Upper lobe of left lung (tissue), 6 donors: ENCODE measurements at regions not wholly inside any gene's neighbourhood (a gene's known extent, or its start where the extent isn't known, plus 50 kb on each side); places are given as distances from the start of the nearest gene placed in this dataset.

ENCODE experiments used
- ATAC-seq, 2 donors: fragments of 200-7000 bp; cut with Tn5 transposase; one replicate each; pipeline ENCODE4 v1.9.1; 2022; ENCODE audit warnings: mild to moderate bottlenecking in 2 of 2, moderate library complexity in 2 of 2; ENCODE audit not compliant: low FRiP score in 2 of 2
- DNase-seq, 2 donors: peaks; one replicate each; pipeline ENCODE4 v3.0.0-alpha.2; 2019 to 2020
- H3K27ac ChIP-seq, 4 donors: fragments of 200-600 bp; sonication (generic); one replicate each; pipeline ENCODE4 v1.5.1; 2016 to 2019
- H3K27me3 ChIP-seq, 4 donors: fragments of 200-600 bp; sonication (generic); one replicate each; pipeline ENCODE4 v1.5.1; 2017 to 2019
- H3K36me3 ChIP-seq, 4 donors: fragments of 200-600 bp; sonication (generic); one replicate each; pipeline ENCODE4 v1.5.1; 2016 to 2019
- H3K4me1 ChIP-seq, 4 donors: fragments of 200-600 bp; sonication (generic); one replicate each; pipeline ENCODE4 v1.5.1; 2018 to 2019
- H3K4me3 ChIP-seq, 4 donors: fragments of 200-600 bp; sonication (generic); one replicate each; pipeline ENCODE4 v1.5.1; 2017 to 2019; ENCODE audit warnings: mild to moderate bottlenecking in 2 of 4, moderate library complexity in 1 of 4
- H3K9me3 ChIP-seq, 4 donors: fragments of 200-600 bp; sonication (generic); one replicate each; pipeline ENCODE4 v1.5.1; 2018 to 2019
- EP300 ChIP-seq, 4 donors: sonication (generic); formaldehyde crosslinking; IDR thresholded peaks; one replicate each; pipeline ENCODE4 v1.5.1; 2017; ENCODE audit warnings: antibody characterized with exemption in 4 of 4, control low read depth in 2 of 4
- POLR2A ChIP-seq, 4 donors: fragments of 450-650 bp; IDR thresholded peaks; one replicate each; pipeline ENCODE4 v1.5.1; 2016 to 2017; ENCODE audit warnings: antibody characterized with exemption in 4 of 4, mild to moderate bottlenecking in 2 of 4
- POLR2AphosphoS5 ChIP-seq, 2 donors: sonication (generic); formaldehyde crosslinking; IDR thresholded peaks; one replicate each; pipeline ENCODE4 v1.5.1; 2017; ENCODE audit warnings: antibody characterized with exemption in 2 of 2
- WGBS, 2 donors: methylation state at CpG; one replicate each; pipeline ENCODE4 v1.1.5; 2017 to 2018; 5-methylcytosine and 5-hydroxymethylcytosine counted together
- TF ChIP-seq, protein P1 (sequence below), 6 experiments: fragments of 450-650 bp in 4 of 6; fragments of 200-600 bp in 2 of 6; sonication (generic) in 2 of 6; IDR thresholded peaks; one replicate each; pipeline ENCODE4 v1.5.1; 2016 to 2019; ENCODE audit warnings: antibody characterized with exemption in 6 of 6
- donor health status: DM: no; HTN: no; CAD: no; lungs with moderate emphysema.
- donor health status: DM: no; HTN: yes; CAD: no; lungs with severe emphysema.

DNA sequence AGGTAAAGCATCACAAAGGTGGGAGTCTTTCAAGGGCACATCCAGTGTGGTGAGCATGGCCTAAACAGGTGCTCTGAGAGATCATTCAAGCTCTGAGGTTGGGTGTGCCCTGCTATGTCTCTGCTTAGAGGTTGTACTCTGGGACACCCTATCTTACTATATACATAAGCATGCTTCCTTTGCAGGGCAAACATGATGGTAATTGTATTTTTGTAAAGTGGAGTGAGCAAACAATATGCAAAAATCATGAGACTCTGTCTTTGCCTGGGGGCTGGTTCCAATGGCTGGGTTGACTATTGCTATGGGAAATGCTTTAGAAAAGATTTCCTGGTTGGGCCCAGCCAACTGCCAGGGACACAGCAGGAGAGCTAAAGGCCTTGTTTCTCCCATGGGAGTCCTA is 315.1 kb upstream of the TLE3 start:
- H3K27ac ChIP-seq = no peak overlapping the region
- no peak for ATAC-seq

DNA sequence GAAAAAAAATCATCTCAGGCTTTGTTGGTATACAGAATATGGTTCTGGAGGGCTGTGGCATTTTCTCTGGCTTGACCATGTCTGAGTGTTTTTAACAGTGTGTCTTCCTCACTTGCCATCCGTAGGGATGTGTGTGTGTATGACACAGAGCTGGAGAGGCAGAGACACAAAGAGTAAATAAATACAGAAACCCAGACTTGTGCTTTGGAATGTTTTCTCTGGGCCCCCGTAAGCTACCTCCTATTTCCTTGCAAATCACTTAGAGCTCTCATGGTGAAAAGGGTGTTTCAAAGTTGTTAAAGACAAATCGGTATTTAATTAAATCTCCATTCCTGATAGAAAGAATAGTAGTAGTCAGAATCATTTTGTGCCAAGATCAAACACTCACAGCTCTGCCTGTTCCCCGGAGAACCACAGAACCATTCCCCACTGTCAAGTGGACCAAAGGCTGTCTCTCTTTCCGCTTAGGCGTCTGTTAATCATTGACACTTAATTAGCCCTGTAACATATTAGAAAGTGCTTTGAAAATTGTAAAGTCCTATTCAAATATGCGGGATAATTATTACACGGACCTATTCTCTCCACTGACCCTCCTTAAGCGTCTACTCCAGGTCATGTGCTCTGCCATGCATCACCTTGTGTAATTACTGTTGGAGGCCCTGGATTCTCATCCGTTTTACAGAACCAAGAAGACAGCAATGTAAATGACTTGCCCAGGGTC is 313.6 kb upstream of the TLE3 start:
- peak; percentile 14 to 60 for ATAC-seq
- WGBS, 2 donors = 68 to 72% methylated on average over 10 of the region's 10 CpGs
- Histone ChIP-seq H3K36me3 (no peaks in the 10 kb centered on the region), H3K9me3 (no peaks in the 10 kb centered on the region), H3K4me1 (no peaks in the 10 kb centered on the region), H3K27ac (no peak overlapping the region), H3K4me3 (no peak overlapping the region), H3K27me3 (no peaks in the 10 kb centered on the region)
- DNase-seq = peak in 1 of 2 donors; percentile 34
- TF ChIP-seq, protein P1, sequence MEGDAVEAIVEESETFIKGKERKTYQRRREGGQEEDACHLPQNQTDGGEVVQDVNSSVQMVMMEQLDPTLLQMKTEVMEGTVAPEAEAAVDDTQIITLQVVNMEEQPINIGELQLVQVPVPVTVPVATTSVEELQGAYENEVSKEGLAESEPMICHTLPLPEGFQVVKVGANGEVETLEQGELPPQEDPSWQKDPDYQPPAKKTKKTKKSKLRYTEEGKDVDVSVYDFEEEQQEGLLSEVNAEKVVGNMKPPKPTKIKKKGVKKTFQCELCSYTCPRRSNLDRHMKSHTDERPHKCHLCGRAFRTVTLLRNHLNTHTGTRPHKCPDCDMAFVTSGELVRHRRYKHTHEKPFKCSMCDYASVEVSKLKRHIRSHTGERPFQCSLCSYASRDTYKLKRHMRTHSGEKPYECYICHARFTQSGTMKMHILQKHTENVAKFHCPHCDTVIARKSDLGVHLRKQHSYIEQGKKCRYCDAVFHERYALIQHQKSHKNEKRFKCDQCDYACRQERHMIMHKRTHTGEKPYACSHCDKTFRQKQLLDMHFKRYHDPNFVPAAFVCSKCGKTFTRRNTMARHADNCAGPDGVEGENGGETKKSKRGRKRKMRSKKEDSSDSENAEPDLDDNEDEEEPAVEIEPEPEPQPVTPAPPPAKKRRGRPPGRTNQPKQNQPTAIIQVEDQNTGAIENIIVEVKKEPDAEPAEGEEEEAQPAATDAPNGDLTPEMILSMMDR (IDR thresholded peaks at IDR 0.05) = no peak
- TF ChIP-seq POLR2A (IDR thresholded peaks at IDR 0.05) (no peak), EP300 (IDR thresholded peaks at IDR 0.05) (no peak), POLR2AphosphoS5 (IDR thresholded peaks at IDR 0.05) (no peak)

More for the DNA sequence above, 315.1 kb upstream of the TLE3 start:
- Histone ChIP-seq H3K27me3 (no peaks in the 10 kb centered on the region), H3K4me3 (no peak overlapping the region), H3K9me3 (no peaks in the 10 kb centered on the region), H3K4me1 (no peaks in the 10 kb centered on the region), H3K36me3 (no peaks in the 10 kb centered on the region)
- no peak for DNase-seq
- TF ChIP-seq EP300 (IDR thresholded peaks at IDR 0.05) (no peak), POLR2AphosphoS5 (IDR thresholded peaks at IDR 0.05) (no peak), POLR2A (IDR thresholded peaks at IDR 0.05) (no peak)
- TF ChIP-seq, protein P1 (IDR thresholded peaks at IDR 0.05) = no peak

DNA sequence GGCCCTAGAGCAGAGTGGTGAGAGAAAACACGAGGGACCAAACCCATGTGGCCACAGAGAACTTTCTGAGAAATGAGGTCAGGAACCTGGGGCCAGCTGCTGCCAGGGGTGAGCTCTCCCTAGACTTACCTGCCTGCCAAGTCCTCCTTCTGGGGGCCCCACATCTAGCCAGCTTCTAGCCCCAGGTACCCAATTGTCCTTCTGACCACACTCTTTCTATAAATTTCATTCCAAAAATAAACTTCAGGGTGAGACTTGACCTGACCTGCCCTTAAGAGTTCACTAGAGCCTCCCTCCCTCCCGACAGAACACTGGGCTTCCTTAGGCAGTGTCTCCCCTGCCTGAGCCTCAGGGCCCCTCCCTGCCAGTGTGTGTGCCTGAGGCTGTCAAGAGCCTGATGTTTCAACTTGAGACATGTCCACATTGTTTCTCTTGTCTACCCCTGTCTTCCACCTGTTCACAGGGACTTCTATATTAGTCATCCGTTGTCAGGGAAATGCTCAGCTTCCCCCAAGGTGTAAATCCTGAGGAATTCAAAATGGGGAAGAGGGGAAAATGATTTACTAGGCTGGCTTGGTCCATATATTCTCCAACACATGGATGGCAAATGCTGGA is 312.8 kb upstream of the TLE3 start:
- DNase-seq (no peak), ATAC-seq (no peak)
- no peaks in the 10 kb centered on the region for H3K36me3 ChIP-seq
- H3K4me1 ChIP-seq = no peaks in the 10 kb centered on the region
- no peak for TF ChIP-seq EP300 (IDR thresholded peaks at IDR 0.05)
- no peak for TF ChIP-seq POLR2AphosphoS5 (IDR thresholded peaks at IDR 0.05)
- TF ChIP-seq, protein P1 (IDR thresholded peaks at IDR 0.05) = no peak
- no peak for TF ChIP-seq POLR2A (IDR thresholded peaks at IDR 0.05)
- H3K27me3 ChIP-seq = no peaks in the 10 kb centered on the region
- H3K27ac ChIP-seq = no peak overlapping the region
- no peaks in the 10 kb centered on the region for H3K9me3 ChIP-seq
- H3K4me3 ChIP-seq = no peak overlapping the region
- WGBS, 2 donors = 62 to 67% methylated on average over 3 of the region's 3 CpGs

DNA sequence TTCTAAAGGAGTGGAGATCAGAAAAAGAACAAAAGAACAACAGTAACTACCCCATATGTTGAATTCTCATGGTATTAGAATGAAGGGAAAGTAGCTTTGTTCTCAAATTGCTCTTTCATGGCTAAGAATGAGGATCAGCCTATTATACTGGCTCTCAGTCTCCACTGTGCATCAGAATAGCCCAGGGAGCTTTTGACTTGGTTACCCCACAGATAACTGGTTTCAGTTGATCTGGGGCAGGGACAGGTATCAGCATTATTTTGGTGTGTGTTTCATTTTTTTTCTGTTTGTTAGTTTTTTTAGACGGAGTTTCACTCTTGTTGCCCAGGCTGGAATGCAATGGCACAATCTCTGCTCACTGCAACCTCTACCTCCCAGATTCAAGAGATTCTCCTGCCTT is 311.7 kb upstream of the TLE3 start:
- Histone ChIP-seq H3K9me3 (no peaks in the 10 kb centered on the region), H3K36me3 (no peaks in the 10 kb centered on the region), H3K4me1 (no peaks in the 10 kb centered on the region), H3K27ac (no peak overlapping the region), H3K27me3 (no peaks in the 10 kb centered on the region), H3K4me3 (no peak overlapping the region)
- ATAC-seq = no peak
- TF ChIP-seq POLR2A (IDR thresholded peaks at IDR 0.05) (no peak), EP300 (IDR thresholded peaks at IDR 0.05) (no peak), POLR2AphosphoS5 (IDR thresholded peaks at IDR 0.05) (no peak)
- TF ChIP-seq, protein P1 (IDR thresholded peaks at IDR 0.05) = no peak
- 76 to 87% methylated on average over 1 of the region's 1 CpG for WGBS, 2 donors
- DNase-seq = no peak

DNA sequence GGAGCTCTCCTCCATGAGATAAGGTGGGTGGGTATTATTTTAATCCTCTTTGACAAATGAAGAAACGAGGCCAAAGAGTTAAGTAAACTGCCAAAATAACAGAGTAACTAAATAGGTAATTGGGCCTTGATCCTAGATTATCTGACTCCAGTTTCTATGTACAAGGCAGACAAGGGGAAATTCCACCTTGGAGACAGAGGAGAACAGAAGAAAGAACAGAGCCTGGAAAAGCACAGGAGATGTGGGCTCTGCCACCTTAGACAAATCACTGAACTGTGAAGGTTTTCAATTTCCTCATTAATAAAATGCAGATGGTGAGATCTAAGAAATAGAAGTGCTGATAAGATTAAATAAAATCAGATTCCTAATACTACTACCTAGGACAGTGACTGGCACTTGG is 310.2 kb upstream of the TLE3 start:
- no peaks in the 10 kb centered on the region for H3K4me1 ChIP-seq
- DNase-seq (no peak), ATAC-seq (no peak)
- H3K27me3 ChIP-seq = no peaks in the 10 kb centered on the region
- 75 to 86% methylated on average over 1 of the region's 1 CpG for whole genome bisulfite sequencing, 2 donors
- H3K36me3 ChIP-seq = no peaks in the 10 kb centered on the region
- TF ChIP-seq EP300 (IDR thresholded peaks at IDR 0.05) (no peak), POLR2AphosphoS5 (IDR thresholded peaks at IDR 0.05) (no peak), POLR2A (IDR thresholded peaks at IDR 0.05) (no peak)
- TF ChIP-seq, protein P1 (IDR thresholded peaks at IDR 0.05) = no peak
- no peak overlapping the region for H3K4me3 ChIP-seq
- H3K9me3 ChIP-seq = no peaks in the 10 kb centered on the region
- H3K27ac ChIP-seq = no peak overlapping the region
